MM.1S (cell line): ENCODE measurements at regions not wholly inside any gene's neighbourhood (a gene's known extent, or its start where the extent isn't known, plus 50 kb on each side); places are given as distances from the start of the nearest gene placed in this dataset.

Source experiments
- EZH2 ChIP-seq: fragments of 300-600 bp; sonication (generic); optimal IDR thresholded peaks from 2 replicates; pipeline ENCODE3; 2017; ENCODE audit warnings: low read depth, mild to moderate bottlenecking, antibody characterized with exemption, low read length, mixed read lengths
- EZH2phosphoT487 ChIP-seq: fragments of 300-600 bp; sonication (generic); IDR thresholded peaks from 2 replicates; pipeline ENCODE4 v1.6.1; 2018; ENCODE audit warnings: antibody characterized with exemption, low read length
- TF ChIP-seq, protein P1 (sequence below): fragments of 300-600 bp; sonication (generic); IDR thresholded peaks from 2 replicates; pipeline ENCODE4 v1.5.1; 2016; ENCODE audit warnings: antibody characterized with exemption, low read length, mixed read lengths

DNA sequence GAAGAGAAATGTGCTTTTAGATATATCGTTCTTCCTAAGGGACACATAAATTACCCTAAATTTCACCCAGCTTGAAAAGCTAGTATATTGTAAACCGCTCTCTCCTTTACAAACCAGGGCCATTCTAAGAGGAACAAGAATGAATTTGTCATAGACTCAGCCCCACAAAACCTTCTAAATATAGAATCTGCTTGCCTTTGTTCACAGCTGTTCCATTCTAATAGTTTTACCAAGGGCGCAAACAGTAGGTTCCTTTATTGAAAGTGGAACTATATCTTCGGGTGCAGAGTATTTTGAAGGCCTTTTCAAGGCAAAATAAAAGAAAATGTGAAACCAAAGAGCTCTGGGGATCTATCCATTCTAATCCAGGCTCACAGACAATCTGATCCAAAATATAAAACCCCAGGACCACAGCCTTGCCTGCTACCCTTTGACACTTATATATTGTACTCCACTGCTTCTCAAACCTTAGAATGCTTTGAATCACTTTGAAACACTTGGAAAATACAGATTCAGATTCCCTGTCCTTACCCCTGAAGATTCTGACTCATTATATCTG is 316.8 kb downstream of the PAX3 start:
- TF ChIP-seq, protein P1, sequence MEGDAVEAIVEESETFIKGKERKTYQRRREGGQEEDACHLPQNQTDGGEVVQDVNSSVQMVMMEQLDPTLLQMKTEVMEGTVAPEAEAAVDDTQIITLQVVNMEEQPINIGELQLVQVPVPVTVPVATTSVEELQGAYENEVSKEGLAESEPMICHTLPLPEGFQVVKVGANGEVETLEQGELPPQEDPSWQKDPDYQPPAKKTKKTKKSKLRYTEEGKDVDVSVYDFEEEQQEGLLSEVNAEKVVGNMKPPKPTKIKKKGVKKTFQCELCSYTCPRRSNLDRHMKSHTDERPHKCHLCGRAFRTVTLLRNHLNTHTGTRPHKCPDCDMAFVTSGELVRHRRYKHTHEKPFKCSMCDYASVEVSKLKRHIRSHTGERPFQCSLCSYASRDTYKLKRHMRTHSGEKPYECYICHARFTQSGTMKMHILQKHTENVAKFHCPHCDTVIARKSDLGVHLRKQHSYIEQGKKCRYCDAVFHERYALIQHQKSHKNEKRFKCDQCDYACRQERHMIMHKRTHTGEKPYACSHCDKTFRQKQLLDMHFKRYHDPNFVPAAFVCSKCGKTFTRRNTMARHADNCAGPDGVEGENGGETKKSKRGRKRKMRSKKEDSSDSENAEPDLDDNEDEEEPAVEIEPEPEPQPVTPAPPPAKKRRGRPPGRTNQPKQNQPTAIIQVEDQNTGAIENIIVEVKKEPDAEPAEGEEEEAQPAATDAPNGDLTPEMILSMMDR = no peak
- TF ChIP-seq EZH2 (no peak), EZH2phosphoT487 (no peak)
